Astrocyte of the spinal cord (primary cell): ENCODE measurements at regions not wholly inside any gene's neighbourhood (a gene's known extent, or its start where the extent isn't known, plus 50 kb on each side); places are given as distances from the start of the nearest gene placed in this dataset.

Experiments used
- DNase-seq: peaks from one replicate; pipeline ENCODE4 v3.0.0; 2011; ENCODE audit warnings: low read depth, low spot score
- H3K4me3 ChIP-seq: 2 replicates; pipeline ENCODE4 v1.5.1; 2011; ENCODE audit warnings: low read depth, mild to moderate bottlenecking, low read length, moderate library complexity
- CTCF ChIP-seq: IDR thresholded peaks from 2 replicates; pipeline ENCODE4 v1.5.1; 2012; ENCODE audit warnings: low read depth, mild to moderate bottlenecking, low read length, inconsistent platforms
- in situ Hi-C: cut with HindIII; loops from 2 replicates; pipeline ENCODE4 v1.10.0; 2017; ENCODE audit warnings: low sequenced_read_pairs

GRCh38 chr2:215487002-215487372, 51.1 kb upstream of the FN1 start:
- DNase-seq = no peak
- H3K4me3 ChIP-seq = no peak overlapping the region
- no peak for TF ChIP-seq CTCF
- in situ Hi-C loops = no loop called here

- no peak for TF ChIP-seq CTCF
- in situ Hi-C loops = no loop called here
- no peak overlapping the region for H3K4me3 ChIP-seq
- DNase-seq = no peak
Measured at GRCh38 chr2:215486291-215487001, 50.6 kb upstream of the FN1 start.
